GM21723 (cell line): ENCODE measurements at regions not wholly inside any gene's neighbourhood (a gene's known extent, or its start where the extent isn't known, plus 50 kb on each side); places are given as distances from the start of the nearest gene placed in this dataset.

Experiments
- ATAC-seq: cut with Tn5 transposase; IDR thresholded peaks from one replicate; pipeline ENCODE4 v1.9.1; 2021; ENCODE audit warnings: mild to moderate bottlenecking, moderate library complexity; ENCODE audit not compliant: unreplicated experiment

DNA sequence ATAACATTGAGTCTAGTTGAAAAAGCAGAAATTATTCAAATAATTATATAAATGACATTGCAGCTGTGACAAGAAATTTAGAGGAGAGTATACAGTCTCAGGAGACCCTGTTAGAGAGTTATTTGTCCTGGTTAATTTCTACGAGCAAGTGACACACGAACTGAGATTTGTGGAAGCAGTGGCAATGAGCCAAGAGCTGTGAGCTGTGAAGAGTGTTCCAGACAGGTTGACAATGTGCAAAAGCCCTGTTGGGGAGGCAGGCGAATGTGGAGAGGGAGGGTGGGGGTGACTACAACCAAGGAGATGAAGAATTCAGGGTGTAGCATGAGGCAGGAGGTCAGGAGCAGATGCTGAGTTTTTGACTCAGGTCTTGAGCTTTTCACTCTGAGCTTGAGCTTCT is 620.2 kb upstream of the TENM4 start:
- no peak for ATAC-seq

DNA sequence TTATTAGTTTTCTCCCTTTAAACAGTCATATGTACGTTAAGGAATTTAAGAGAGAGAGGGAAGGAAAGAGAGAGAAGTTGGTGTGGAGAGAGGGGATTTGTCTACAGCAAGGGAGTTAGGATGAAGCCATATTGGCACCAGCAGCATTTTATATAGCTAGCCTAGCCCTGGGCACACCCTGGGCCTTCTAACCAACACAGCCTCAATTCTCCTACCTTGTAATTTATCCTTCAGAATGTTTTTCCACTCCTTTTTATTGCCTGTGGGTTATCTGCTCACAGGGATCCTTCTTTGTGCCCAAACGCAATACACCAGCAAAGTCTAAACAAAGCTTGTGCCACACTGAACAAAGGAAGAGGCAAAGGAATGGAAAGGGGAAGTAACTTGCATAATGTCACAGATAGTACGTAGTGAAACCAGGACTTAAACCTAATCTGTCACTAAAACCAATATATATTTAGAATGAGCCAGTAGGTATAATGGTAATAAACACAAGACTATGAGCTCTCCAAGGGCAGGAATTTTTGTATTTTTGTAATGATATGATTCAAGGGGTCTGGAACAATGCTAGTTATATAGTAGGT is 613.8 kb upstream of the TENM4 start:
- ATAC-seq, result no peak

DNA sequence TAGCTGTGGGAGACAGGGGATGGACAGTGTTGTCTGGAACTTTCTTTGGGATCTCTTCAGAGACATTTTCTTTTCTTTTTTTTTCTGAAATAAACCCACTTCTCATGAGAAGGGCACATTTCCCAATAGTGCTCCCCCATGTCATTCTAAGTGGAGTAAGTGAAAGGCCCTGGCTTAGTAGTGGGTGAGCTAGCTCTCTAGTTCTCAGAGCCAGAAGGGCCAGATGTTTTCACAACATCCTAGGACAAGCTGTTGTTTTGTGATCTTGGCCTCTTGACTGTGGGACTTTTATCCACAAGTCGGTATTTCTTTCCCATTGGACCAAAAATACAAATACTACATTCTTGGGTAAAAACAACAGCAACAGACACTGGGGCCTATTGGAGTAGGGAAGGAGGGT is 607.7 kb upstream of the TENM4 start:
- ATAC-seq, result no peak

DNA sequence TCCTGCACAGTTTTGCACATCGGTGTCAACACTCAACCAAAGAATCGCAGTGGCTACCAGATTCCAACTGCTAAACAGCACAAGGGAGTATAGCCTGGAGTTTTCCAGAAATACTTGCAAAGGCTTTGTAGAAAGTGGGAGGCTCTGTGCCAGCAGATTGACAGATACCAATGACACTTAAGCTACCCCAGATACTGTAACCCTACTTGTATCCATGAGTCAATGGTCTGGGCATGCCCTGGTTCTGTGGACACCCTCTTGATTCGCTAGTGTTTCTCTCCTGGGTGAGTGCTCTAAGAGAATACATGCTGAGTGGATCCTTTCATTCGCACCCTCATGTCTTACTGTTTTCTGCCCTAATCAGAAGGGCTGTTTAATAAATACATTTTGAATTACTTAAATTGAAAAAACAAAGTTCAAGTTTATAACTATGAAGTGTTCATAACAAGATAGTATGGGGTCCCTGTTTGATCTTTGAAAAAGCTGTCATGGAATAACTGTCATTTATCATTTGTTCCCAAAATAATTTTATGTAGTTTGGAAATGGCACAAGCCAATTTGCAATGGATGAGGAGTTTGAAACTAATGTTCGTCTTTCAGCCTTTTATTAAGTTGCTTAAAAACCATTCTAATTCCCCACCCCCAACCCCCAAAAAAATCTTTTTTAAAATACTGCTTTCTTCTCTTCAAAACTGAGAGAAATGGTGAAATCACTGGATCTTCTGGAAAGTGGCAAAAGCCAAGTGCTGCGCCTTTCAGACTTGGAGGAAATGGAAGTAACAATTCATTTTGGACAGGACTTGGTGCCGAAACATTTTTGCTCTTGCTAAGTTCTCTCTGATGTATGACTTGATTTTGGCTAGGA is 600.5 kb upstream of the TENM4 start:
- no peak for ATAC-seq

DNA sequence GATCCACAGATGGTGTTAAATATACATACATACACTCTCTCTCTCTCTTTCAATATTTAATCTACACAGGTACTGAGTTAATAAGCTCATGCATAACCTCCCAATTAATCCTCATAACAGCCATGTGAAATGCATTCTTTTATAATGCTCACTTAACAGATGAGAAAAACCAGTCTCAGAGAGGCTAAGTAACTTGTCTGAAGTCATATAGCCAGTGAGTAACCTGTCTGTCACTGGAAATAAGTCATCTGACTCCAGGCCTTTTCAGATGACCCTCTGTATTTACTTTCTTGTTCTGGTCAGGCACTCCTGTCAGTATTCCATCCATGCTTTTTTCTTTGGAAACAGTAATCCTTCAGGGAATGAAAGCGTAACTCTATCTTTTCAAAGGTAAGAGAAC is 594.0 kb upstream of the TENM4 start:
- ATAC-seq, result no peak

DNA sequence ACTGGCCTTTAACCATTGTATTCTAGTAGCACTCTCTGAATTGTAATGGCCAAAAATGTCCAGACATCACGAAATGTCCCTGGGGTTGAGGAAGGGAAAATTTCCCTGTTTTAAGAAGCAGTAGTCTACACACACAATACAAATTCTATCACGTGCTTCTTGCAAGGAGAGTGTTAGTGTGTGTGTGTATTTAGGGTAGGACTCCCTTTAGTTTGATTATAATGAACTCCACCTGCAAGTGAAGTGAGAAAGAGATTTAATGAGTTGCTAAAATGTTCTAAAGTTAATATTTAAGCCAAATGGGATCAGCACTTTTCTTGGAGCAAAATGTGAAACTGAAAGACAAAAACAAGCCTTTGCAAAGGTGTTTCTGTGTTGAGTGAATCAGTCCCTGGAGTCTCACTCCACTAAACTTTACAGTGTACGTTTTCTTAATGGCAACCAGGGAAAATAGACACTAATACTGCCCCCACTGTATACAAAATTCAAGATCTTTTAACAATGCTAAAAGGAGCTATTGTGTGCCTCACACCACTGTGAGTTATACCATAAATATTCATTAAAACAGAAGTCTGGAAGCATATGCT is 590.3 kb upstream of the TENM4 start:
- no peak for ATAC-seq

DNA sequence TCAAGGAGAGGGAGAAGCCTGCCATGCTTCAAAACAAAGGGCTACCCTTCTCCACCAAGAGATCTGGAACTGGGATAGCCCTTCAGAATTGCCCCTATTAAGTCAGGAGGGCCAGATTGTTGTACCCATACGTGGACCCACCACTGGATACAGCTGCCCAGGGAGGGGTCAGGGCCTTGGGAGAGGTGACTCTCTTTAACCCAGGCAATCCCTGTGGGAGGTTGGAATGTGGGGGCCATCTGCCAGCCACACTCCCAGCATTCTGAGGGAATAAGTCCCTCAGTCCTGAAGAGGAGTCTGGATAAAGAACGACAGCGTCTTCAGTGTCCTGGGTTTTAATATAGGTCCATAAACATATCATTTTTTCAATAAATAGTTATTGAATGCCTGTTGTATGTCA is 588.2 kb upstream of the TENM4 start:
- ATAC-seq, result no peak

DNA sequence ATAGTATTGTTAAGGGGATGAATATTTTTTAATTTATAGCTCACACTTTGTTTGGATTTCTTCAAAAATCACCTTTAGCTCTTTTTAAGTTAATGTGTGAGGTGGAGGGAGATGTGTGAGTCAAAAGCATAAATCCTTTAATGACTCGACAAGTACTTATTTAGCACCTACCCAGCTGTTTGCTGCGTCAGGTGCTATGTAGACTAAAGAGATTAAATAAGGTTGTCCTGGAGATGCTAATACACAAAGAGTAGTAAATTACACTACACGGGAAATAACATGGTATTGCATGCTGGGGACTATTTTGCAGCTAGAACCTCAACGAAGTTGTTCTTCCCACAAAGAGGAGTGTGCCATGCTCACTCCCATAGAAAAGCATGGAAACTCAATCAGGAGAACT is 583.3 kb upstream of the TENM4 start:
- ATAC-seq, result no peak

DNA sequence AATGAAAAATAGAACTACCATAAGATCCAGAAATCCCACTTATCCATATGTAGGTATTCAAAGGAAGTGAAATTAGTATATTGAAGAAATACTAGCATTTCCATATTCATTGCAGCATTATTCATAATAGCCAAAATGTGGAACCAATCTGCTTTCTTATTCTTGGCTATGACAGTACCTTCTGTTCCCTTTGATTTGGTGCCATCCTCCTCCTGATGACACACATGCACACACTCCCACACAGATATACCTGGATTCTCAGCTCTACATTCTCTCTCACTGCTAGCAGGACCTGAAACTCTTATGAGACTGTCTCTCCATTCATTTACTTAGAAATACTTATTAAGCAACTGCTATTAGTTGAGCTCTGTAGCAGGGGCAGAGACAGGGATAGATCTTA is 582.6 kb upstream of the TENM4 start:
- ATAC-seq, result no peak

DNA sequence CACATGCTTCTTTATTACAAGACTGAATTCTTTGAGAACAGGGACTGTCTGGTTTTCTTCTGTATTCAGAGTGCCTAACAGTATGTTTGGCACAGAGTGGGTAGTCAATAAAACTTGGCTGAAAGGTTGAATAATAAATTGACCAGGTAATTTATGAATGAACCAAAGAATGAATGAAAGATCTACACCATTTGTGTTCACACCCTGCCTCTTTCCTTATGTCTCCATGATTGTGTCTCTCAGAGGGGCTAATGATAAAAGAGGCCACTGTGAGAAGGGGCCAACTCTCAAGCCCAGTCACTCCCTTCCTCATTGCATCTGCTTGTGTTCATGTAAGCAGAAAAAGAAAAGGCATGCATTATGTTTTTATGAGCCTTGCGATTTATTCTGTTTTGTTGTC is 569.7 kb upstream of the TENM4 start:
- ATAC-seq, result no peak

DNA sequence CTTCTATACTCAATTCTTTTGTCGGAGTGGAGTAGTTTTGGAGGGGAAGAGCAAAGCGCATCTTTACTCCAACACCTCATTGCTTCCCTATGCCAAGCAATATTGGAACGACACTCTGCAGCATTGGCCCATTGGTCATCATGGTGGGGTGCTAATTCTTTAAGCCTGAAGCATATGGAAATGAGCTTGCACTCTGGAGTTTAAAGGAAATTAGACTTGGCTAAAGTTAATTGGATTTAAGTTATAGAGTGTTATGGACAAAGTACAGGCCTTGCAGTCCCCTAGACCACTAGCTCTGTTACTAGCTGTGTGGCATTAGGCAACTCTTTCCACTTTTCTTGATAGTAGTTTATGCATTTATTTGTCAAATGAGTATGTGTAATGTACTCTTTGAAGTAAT is 568.3 kb upstream of the TENM4 start:
- ATAC-seq, result no peak

DNA sequence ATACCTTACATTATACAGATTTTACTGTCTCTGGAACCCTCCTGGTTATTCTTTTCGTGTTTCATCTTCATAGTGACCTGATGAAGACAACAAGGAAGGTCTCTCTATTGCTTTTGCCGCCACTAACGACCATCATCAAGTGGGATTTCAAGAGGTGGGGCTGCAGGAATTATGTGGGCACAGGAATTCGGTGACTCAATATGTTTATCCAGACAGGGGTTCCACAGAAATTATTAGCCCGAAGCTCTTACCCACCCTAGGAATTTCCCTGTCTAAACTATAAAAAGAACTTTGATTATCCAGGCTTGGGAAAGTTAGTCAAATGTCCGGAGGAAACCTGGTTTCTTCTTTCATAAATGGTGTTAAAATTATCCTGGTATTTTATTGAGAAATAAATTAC is 566.8 kb upstream of the TENM4 start:
- no peak for ATAC-seq

DNA sequence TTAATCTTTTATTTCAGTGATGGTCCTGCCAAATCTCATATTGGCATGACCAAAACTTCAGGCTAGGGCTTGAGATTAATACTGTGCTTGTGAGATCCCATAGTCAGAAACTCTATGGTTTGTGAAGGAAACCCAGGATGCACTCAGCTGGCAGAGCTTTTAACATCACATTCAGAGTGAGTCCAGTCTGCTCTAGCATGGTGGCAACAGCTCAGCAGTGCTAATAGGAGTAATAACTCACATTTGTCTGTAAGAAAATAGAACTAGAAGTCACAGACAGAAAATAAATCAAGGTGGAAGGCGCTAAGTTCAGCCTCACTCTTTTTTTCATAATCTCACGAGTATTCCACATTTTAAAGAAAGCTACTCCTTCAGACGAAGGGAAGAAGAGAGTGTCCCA is 549.3 kb upstream of the TENM4 start:
- no peak for ATAC-seq

DNA sequence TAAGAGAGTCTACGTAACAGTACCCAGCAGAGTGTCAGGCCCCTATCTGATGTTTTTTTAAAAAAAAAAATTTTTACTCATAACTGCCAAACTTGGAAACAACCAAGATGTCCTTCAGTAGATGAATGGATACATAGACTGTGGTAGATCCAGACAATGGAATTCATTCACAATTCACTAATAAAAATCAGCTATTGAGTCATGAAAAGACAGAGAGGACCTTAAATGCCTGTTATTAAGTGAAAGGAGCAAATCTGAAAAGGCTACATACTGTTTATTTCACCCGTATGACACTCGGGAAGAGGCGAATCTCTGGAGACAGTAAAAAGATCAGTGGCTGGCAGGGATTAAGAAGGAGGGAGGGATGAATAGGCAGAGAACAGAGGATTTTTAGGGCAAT is 541.4 kb upstream of the TENM4 start:
- ATAC-seq, result no peak

DNA sequence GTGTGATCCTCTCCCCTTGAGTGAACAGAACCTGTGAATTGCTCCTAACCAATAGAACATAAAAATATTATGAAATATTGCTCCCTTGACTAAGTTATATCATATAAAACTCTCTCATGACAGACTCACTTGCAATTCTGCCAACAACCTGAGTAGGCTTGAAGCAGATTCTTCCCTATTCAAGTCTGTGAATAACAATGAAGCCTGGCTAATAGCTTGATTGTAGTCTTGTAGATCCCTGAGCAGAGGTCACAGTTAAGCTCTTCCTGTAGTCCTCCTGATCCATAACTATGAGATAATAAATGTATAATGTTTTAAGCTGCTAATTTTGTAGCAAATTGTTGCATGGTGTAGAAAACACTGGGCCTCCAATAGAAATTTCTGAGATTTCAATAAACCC is 540.1 kb upstream of the TENM4 start:
- no peak for ATAC-seq

DNA sequence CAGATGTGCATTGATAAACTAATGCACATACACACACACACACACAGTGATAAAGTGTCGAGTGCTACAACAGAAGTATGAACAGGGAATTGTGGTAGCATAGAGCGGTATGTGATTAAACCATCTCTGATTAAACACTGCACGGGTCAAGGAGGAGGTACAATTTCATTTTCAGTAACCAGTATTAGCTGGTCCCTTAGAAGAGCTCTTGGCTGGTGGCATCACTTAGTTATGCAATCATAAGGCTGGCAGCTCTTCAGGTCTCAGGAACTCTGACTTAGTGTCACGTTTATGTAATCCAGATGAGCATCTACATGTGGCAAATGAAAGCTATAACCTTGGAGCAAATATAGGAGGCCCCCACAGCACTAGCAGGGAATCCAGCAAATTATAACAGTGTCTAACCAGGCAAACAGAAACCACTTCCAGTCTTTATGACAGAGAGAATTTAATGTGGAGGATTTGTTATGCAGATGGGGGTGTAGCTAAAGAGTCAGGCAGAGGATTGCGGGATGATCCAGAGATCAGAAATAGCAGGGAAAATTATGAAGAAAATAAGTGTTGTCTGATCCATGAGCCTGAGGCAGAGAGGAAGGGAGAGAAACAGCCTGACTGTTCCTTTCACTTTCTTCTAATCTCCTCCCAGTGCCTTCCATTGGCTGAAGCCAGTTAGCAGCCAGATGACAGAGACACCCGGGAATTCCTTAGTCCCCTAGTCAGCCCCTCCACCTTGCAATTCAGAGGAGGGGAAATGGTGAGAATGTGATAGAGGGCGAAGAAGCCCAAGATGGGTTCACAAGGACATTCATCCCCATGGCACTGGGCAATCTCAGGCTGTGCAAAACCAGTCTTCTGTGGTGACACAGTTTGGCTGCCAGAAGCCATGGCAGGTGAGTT is 533.1 kb upstream of the TENM4 start:
- no peak for ATAC-seq

DNA sequence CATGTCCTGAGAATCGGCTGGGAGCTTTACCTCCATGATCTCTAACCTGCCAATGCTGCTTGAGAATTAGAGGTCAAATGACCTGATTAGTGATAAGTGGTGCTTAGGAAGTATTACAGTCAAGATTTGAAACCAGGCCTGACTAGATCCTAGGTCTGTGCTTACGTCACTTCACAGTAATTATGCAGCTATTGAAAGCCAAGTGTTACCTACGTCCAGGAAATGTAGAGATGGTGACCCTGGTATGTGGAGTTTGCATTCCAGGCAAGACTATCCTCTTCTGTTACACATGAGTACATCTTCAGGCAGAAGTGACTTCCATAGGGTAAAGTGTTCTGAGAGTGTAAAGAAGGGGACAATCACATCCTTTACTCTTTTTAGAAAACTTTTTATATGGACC is 530.4 kb upstream of the TENM4 start:
- no peak for ATAC-seq

DNA sequence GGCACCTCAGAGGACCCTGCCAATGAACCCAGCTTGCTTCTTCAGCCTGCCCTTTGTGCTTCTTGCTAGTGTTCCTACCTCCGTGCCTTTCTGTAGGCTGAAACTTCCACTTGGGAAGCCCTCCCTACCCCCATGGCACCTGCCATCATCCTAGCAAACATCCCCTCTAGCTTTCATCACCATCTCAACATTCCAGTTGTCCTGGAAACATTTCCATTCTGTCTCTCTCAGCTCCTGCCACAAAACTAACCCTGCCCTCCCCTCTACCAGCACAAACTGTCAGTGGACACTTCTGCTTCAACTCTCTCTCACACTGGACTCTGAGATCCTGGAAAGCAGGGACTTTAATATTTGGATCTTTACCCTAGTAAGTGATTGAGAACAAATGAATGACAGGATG is 525.8 kb upstream of the TENM4 start:
- no peak for ATAC-seq

DNA sequence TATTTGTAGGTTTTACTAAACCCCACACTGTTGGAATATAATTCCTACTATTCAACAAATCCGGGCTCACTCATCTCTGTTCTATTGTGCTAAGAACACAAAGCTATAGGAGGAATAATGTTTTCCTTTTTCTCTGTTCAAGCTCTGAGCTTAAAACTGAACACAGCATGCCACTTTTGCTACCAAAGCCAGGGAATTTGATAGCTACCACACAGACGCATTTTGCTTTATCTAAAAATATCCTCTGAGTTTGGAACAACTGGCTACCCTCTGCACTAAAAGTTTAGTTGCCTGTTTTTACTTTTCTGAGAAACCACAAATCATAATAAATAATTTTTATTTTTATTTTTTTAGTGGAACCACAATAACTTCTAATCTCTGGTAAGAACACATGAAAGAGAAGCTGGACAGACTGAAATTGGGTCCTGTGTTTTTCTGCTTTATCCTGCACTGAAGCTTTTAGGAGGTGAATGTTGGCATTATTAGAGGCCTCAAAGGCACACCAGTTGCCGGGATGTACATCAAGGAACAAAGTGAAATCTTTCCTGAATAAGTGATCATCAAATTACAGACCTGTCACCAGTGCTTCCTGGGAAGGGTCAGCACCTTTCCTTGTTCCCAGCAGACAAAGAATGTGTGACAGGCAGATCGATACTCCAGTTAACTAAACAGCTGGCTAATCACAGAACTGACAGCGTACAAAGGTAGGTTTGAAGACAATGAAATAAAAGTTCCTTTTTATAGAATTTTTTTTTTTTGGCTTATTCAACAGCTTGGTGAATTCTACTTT is 523.2 kb upstream of the TENM4 start:
- no peak for ATAC-seq

DNA sequence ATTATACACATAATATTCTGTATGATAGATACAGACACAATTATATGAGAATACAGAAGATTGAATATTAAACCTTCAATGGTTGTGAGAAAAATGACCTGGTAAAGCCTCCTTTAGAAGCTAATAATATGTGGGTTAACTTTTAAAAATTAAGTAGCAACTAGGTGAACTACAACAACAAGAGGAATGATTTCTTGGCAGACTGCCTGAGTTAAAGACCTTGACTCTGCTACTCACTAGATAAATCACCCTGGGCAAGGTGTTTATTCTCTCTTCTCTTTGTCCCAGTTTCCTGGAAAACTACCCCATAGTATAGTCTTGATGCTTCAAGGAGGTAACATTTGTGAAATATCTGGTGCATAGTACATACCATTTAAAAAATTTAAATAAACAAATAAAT is 519.6 kb upstream of the TENM4 start:
- ATAC-seq, result no peak

DNA sequence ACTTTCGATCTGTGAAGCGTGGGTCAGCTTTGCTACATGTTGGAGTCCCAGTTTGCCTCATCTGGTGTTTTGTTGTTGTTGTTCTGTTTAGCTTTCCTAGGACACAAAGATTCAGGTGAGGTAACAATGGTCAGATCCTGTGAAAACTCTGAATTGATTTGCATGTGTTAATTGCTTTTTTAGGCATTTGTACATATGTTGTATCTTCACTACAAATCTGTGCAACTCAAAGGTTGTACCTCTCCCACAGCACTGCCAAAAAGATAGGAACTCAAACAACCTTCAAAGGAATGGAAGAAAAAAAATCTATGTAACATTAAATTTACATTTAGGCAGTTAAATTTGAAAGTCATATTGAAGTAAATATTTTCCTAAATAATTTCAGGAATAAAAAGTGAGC is 518.5 kb upstream of the TENM4 start:
- ATAC-seq, result no peak
